ENCODE measurements at regions not wholly inside any gene's neighbourhood (a gene's known extent, or its start where the extent isn't known, plus 50 kb on each side); places are given as distances from the start of the nearest gene placed in this dataset.

- no peaks in the 10 kb centered on the region for H3K9me3 Mint-ChIP-seq (ENCODE audit: unreplicated experiment)
- TF ChIP-seq CTCF (IDR thresholded peaks at IDR 0.05; ENCODE audit: unreplicated experiment), result no peak
- no peaks in the 10 kb centered on the region for H3K27me3 Mint-ChIP-seq (ENCODE audit: unreplicated experiment)
- no peaks in the 10 kb centered on the region for H3K36me3 Mint-ChIP-seq (ENCODE audit: low read depth, unreplicated experiment)
- DNase-seq (ENCODE audit: low spot score), result no peak
- H3K27ac Mint-ChIP-seq (ENCODE audit: unreplicated experiment), result no peak overlapping the region
- peaks cover 3% of the 10 kb centered on the region for H3K4me1 Mint-ChIP-seq (ENCODE audit: unreplicated experiment)
- H3K4me3 Mint-ChIP-seq (ENCODE audit: unreplicated experiment), result no peak overlapping the region
These were observed 118.9 kb upstream of the TMEM72 start for GRCh38 chr10:44792119-44792775.

- Mint-ChIP-seq H3K4me3 (ENCODE audit: unreplicated experiment) (no peak overlapping the region), H3K4me1 (ENCODE audit: unreplicated experiment) (no peaks in the 10 kb centered on the region), H3K9me3 (ENCODE audit: unreplicated experiment) (no peaks in the 10 kb centered on the region), H3K36me3 (ENCODE audit: low read depth, unreplicated experiment) (no peaks in the 10 kb centered on the region), H3K27ac (ENCODE audit: unreplicated experiment) (no peak overlapping the region), H3K27me3 (ENCODE audit: unreplicated experiment) (no peaks in the 10 kb centered on the region)
- TF ChIP-seq CTCF (IDR thresholded peaks at IDR 0.05; ENCODE audit: unreplicated experiment), result no peak
- no peak for DNase-seq (ENCODE audit: low spot score)
These were observed 111.2 kb upstream of the TMEM72 start for GRCh38 chr10:44799966-44800365.

GRCh38 chr10:44801383-44802327, 109.5 kb upstream of the TMEM72 start:
- DNase-seq (ENCODE audit: low spot score), result no peak
- Mint-ChIP-seq H3K27ac (ENCODE audit: unreplicated experiment) (no peak overlapping the region), H3K36me3 (ENCODE audit: low read depth, unreplicated experiment) (no peaks in the 10 kb centered on the region), H3K4me1 (ENCODE audit: unreplicated experiment) (no peaks in the 10 kb centered on the region), H3K4me3 (ENCODE audit: unreplicated experiment) (no peak overlapping the region), H3K27me3 (ENCODE audit: unreplicated experiment) (no peaks in the 10 kb centered on the region), H3K9me3 (ENCODE audit: unreplicated experiment) (no peaks in the 10 kb centered on the region)
- TF ChIP-seq CTCF (IDR thresholded peaks at IDR 0.05; ENCODE audit: unreplicated experiment), result no peak

GRCh38 chr10:44803862-44804261, 107.3 kb upstream of the TMEM72 start:
- Mint-ChIP-seq H3K4me1 (ENCODE audit: unreplicated experiment) (no peaks in the 10 kb centered on the region), H3K9me3 (ENCODE audit: unreplicated experiment) (no peaks in the 10 kb centered on the region), H3K36me3 (ENCODE audit: low read depth, unreplicated experiment) (no peaks in the 10 kb centered on the region), H3K27ac (ENCODE audit: unreplicated experiment) (no peak overlapping the region), H3K27me3 (ENCODE audit: unreplicated experiment) (no peaks in the 10 kb centered on the region), H3K4me3 (ENCODE audit: unreplicated experiment) (no peak overlapping the region)
- no peak for DNase-seq (ENCODE audit: low spot score)
- TF ChIP-seq CTCF (IDR thresholded peaks at IDR 0.05; ENCODE audit: unreplicated experiment), result no peak

GRCh38 chr10:44804661-44805060, 106.5 kb upstream of the TMEM72 start:
- H3K36me3 Mint-ChIP-seq (ENCODE audit: low read depth, unreplicated experiment), result no peaks in the 10 kb centered on the region
- no peaks in the 10 kb centered on the region for H3K9me3 Mint-ChIP-seq (ENCODE audit: unreplicated experiment)
- DNase-seq (ENCODE audit: low spot score), result no peak
- no peak overlapping the region for H3K4me3 Mint-ChIP-seq (ENCODE audit: unreplicated experiment)
- no peaks in the 10 kb centered on the region for H3K27me3 Mint-ChIP-seq (ENCODE audit: unreplicated experiment)
- H3K4me1 Mint-ChIP-seq (ENCODE audit: unreplicated experiment), result no peaks in the 10 kb centered on the region
- no peak overlapping the region for H3K27ac Mint-ChIP-seq (ENCODE audit: unreplicated experiment)
- no peak for TF ChIP-seq CTCF (IDR thresholded peaks at IDR 0.05; ENCODE audit: unreplicated experiment)
